HG03469 (cell line): ENCODE measurements at regions not wholly inside any gene's neighbourhood (a gene's known extent, or its start where the extent isn't known, plus 50 kb on each side); places are given as distances from the start of the nearest gene placed in this dataset.
"Not testable (repeated sequence)": the region's sequence is repeated elsewhere in the genome, so short reads cannot be mapped to it uniquely, and the experiment has no call there.

Experiments used
- ATAC-seq: cut with Tn5 transposase; IDR thresholded peaks from one replicate; pipeline ENCODE4 v1.9.1; 2021; ENCODE audit warnings: mild to moderate bottlenecking, moderate library complexity, moderate number of reproducible peaks; ENCODE audit not compliant: unreplicated experiment

DNA sequence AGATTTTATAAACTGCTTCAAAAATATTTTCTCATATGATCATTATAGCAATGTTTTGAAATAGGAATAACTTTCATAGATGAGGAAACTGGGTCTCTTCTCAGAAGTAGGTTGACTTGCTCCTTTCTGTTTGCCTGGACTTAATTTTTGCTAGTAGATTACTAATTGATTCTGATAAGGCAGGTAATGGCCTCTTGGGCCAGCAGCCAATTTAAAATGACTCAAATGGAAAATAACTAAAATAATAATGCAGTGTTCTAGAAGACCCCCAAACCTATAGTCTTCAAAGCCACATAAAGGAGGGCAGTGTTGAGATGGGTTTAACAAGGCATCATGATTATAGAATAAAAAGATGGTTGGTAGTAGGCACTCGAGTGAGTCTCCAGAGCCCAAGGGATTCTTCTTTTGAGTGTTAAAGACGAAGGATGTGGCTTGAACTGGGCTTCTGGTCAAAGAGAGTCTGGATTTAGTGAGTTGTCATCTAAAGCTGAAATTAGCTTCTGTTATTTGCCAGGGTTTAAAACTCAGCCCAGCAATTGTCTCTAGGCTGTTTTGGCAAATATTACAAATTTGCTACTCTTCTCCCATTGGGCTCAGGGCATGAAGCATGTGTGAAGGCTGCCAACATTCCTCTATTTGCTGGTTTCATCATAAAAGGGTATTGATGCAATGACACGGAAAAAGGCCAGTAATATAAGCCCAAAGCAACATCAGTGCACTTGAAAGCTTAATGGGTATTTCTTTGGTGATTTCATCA is 297.1 kb upstream of the MEIS2 start:
- ATAC-seq = no peak

DNA sequence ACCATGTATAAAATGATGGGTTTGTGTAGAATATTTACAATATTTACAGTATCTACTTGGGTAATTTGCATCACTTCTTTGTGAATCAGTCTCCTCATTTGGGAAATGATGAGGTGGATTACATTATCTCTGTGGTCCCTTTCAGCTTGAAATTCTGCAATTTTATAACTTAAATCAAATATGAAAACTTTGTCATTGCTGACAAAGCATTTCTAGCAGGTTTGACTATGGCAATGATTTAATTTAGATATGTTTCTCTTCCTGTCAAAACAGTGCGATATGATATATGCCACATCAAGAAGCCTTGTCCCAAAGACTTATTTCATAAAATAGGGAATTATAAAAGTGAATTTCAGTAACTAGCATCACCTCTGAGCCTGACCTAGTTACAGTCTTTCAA is 315.8 kb upstream of the MEIS2 start:
- no peak for ATAC-seq

DNA sequence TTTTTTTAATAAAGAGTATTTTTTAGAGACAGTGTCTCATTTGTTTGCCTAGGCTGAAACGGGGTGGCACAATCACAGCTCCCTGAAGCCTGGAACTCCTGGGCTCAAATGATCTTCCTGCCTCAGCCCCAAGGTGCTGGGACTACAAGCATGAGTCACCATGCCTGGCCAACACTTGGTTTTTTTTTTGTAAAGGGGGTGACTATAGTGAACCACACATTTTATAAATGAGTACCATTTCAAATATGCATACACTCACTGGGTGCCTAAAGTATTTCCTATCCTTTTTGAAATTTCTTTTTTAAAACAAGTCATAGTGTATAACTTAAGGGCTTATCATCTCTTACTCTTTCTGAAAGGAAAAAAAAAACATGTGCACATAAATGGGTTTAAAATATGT is 325.2 kb upstream of the MEIS2 start:
- ATAC-seq = no peak

DNA sequence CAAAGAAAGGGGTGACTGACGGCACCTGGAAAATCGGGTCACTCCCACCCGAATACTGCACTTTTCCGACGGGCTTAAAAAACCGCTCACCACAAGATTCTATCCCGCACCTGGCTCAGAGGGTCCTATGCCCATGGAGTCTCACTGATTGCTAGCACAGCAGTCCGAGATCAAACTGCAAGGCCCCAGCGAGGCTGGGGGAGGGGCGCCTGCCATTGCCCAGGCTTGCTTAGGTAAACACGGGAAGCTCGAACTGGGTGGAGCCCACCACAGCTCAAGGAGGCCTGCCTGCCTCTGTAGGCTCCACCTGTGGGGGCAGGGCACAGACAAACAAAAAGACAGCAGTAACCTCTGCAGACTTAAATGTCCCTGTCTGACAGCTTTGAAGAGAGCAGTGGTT is 327.0 kb upstream of the MEIS2 start:
- ATAC-seq = not testable (repeated sequence)

DNA sequence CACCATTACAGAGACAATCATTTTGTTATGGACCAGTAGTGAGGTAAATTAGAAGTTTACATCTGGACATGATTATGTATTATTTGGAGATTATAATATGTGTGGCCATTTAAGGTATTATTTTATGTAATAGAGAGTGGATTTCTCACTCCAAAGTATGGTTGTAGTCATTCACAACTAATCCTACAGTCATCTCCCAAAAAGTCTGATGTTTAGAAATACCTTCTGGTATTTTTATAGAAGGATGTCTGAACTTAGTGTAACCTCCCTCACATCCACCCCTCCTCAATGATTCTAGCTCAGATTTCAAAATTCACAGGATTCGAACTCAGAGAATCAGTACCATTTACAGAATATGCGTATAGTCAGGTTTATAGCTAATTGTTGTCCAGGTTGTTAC is 346.6 kb upstream of the MEIS2 start:
- ATAC-seq = no peak

DNA sequence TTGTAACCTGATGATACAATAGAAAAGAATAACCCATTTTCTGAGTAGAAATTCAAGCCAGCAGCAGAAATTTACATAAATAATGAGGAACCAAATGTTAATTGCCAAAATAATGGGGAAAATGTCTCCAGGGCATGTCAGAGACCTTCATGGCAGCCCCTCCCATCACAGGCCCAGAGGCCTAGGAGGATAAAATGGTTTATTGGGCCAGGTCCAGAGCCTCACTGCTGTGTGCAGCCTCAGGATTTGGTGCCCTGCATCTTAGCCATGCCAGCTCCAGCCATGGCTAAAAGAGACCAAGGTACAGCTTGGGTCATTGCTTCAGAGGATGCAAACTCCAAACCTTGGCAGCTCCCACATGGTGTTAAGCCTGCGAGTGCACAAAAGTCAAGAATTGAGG is 352.1 kb upstream of the MEIS2 start:
- no peak for ATAC-seq

DNA sequence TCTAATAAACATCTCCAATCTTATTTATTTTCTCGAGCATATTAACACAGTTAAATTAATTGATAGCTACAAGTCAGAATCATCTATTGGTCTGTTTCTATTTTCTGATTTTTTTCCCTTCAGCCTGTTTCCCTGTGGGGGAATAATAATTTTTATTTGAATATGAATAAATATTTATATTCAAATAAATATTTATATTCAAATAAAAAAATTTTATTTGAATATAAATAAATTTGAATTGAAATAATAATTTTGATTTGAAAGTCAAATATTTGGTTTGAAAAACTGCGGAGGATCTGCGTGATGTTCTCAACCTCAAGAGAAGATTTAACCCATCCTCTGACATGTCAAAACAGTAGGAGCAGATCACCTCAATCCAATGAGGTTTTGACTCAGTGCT is 380.1 kb upstream of the MEIS2 start:
- no peak for ATAC-seq

DNA sequence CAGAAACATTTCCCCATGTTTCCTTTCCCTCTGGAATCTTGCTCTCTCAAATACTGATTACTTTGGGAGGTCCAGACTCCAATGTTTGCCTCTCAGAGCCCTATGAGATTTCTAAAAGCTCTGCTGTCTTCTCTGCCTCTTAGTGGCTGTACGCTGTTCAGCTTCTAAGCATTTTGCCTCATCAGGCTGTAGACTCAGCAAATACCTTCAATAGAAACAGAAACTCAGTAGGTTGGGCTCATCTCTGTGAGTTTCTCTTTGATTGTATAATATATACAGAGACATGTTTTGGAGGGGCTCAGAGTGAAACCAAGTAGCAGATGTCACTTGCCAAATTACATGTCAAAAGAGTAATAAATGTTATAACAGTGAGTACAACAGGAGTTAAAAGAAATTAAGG is 380.8 kb upstream of the MEIS2 start:
- no peak for ATAC-seq

DNA sequence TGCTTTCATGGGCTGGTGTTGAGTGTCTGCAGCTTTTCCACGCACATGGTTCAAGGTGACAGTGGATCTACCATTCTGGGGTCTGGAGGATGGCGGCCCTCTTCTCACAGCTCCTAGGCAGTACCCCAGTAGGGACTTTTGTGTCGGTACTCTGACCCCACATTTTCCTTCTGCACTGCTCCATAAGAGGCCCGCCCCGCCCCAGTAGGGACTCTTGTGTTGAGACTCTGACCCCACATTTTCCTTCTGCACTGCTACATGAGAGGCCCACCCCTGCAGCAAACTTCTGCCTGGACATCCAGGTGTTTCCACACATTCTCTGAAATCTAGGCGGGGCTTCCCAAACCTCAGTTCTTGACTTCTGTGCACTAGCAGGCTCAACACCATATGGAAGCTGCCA is 383.4 kb upstream of the MEIS2 start:
- ATAC-seq = no peak

DNA sequence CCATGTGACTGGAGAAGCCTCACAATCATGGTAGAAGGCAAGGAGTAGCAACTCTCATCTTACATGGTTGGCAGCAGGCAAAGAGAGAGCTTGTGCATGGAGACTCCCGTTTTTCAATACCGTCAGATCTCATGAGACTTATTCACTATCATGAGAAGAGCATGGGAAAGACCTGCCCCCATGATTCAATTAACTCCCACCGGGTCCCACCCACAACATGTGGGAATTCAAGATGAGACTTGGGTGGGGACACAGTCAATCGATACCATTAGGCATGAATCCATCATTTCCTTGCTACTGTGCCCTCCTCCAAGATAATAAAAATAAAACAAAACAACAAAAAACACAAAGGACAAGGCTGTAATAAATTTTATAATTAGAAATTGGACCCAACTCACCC is 384.7 kb upstream of the MEIS2 start:
- no peak for ATAC-seq

DNA sequence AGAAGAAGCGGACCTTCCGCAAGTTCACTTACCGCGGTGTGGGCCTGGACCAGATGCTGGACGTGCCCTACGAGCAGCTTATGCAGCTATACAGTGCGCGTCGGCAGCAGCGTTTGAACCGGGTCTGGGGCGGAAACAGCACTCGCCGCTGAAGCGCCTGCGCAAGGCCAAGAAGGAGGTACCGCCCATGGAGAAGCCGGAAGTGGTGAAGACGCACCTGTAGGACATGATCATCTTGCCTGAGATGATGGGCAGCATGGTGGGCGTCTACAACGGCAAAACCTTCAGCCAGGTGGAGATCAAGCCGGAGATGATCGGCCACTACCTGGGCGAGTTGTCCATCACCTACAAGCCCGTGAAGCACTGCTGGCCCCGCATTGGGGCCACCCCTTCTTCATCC is 390.4 kb upstream of the MEIS2 start:
- ATAC-seq = no peak

DNA sequence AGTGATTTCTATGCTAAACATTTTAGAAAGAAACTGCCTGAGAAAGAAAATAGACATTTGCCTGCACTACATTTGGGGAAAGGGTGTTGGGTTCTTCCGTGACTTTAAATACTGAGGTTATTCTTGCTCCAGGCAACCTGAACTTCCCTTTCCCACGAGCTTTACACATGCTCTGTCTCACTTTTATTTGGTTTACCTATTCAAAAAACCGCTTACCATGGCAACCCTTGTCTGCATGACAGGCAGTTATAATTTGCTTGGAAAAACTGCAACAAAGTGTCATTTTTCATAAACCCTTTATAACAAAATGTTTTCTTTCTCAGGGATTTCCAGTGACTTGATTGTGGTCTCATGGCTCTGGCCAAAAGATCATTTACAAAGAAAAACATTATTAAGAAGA is 416.3 kb upstream of the MEIS2 start:
- ATAC-seq = no peak

DNA sequence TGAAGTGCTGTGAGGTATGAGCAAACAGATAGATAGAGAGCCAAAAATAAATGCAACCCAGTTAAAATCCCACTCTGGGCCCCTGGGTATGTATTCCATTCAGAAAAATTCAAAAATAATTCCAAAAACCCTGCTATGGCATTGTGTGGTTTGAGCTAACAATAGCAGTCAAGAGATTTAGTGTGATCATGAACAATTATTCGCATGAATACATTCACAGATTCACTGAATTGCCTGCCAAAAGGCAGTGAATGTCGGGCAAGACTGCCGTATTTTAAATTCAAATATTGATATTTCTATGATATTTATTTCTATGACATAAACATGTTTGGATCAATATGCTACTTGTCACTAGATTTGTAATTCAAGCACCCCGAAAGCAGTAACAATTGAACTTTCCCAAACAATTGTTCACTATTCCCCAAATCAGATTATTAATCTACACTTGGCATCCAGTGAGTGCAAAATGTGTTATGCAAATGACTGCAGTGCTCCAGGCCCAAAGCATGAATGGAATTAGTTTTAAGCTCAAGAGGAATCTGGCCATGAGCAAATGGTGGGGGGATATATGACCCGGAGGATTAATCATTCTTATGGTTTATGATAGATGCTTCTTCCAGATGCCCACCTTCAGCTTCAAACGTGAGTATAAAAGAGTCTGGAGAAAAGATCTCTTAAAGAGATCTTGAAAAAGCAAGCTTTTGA is 417.0 kb upstream of the MEIS2 start:
- ATAC-seq = no peak

DNA sequence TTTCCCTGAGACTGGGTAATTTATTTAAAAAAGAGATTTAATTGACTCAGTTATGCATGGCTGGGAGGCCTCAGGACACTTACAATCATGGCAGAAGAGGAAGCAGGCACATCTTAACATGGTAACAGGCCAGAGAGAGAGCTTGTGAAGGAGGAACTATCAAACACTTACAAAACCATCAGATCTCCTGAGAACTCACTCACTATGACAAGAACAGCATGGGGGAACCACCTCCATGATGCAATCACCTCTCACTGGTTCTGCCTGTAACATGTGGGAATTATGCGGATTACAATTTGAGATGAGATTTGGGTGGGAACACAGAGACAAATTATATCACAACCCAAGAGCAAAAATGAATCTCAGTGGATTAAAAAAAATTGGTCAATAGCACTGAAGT is 416.0 kb upstream of the TMCO5A start:
- no peak for ATAC-seq

DNA sequence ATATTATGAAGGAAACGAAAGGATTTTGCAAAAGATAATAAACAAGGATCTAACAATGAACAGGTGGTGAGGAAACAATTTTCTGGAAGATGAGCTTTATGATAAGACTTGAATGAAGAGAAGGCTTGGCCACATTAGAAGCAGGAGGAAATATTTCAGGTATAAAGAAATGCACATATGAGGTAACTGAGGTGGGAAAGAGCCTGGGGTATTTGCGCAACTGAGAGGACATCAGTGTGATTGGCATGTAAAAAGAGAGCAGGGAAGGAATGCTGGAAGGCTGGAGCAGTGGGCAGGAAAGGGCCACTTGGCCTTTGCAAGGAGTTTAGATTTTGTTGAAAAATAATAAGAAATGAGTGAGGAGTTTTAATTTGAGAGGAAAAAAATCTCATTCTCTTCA is 414.4 kb upstream of the TMCO5A start:
- no peak for ATAC-seq

DNA sequence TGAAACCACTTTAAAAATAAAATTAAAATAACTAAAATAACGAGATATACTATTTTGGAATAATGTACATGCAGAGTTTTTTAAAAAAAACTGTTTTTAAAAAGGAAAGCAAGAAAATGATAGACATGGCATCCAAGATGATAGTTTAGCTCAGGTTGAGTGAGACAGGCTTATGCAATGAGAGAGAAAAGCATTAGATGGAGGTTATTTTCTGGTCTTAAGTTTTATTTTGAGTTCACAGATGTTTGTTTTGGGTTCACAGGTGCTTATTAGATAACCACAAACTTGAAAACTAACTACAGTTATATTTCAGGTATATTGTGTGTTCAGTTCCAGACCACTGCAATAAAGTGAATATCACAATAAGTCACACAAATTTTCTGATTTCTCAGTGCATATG is 413.6 kb upstream of the TMCO5A start:
- no peak for ATAC-seq

DNA sequence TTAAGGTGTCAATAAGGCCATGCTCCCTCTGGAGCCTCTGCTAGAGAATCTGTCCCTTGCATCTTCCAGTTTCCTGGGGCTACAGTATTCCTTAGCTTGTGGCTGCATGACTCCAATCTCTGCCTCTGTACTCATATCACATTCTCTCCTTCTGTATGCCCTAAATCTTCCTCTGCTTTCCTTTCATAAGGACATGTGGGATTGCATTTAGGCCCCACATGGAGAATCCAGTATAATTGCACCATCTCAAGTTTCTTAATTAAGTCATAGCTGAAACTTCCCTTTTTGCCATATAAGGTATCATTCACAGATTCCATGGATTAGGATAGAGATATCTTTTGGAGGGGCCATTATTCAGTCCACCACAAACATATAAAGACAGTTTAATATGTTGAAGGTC is 409.8 kb upstream of the TMCO5A start:
- ATAC-seq = no peak

DNA sequence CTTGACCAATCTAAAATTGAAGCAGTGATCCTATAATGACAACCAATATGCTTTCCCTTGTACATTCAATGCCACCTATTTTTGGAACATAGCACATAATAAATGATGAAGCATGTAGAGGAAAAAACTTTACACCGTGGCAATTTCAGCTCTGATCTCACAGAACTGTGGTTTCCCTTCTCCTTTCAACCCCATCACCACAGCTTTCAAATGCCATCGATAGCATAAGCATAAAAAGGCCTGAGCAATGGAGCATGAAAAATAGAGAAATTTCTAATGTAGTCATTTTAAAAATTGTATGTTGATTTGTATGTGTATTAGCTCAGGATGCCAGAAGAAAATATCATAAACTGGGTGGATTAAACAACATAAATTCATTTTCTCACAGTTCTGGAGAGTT is 406.0 kb upstream of the TMCO5A start:
- ATAC-seq = no peak

DNA sequence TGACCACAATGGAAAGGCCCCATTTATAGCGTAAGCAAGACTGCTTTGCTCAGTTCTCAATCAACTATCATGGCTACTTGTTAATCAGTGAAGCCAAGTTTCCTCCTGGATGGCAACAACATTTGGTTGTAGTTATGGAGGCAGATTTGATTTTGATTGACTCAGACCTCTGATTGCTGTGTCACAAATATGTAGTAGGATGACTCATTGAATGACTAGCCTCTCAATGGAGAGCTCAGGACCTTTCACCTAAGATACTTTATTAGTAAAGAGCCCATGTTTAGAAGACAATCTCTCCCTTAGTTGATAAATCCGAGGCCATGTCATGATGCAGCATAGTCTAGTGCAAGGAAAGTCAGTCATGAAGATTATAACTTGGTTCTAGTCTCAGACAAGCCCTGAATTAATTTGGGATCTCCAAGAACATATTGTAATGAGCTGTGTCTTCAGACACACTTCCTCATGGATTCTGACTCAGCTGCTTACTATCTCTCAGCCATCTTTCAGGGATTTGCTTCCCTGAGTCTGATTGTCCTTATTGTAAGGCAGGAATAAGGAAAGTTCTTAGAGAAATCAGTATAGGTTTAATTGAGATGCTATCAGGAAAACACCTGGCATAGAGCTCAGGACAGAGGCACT is 397.4 kb upstream of the TMCO5A start:
- no peak for ATAC-seq

DNA sequence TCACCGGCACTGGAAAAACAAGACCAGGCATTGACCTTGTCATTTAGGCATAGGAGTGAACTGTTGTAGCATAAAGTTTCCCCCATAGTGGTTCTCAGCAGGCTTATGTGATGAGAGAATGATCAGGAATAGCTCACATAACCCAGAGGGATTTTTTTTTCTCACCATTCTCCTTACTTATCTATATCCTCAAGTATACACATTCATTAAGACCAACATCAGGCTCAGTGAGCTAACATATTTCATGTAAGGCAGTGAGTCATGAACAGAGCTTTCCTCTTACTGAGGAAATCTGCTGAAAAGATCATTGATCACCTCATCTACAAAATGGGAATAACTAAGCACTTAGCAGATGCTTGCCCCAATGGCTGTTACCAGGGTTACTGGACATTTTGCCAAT is 396.6 kb upstream of the TMCO5A start:
- ATAC-seq = no peak

DNA sequence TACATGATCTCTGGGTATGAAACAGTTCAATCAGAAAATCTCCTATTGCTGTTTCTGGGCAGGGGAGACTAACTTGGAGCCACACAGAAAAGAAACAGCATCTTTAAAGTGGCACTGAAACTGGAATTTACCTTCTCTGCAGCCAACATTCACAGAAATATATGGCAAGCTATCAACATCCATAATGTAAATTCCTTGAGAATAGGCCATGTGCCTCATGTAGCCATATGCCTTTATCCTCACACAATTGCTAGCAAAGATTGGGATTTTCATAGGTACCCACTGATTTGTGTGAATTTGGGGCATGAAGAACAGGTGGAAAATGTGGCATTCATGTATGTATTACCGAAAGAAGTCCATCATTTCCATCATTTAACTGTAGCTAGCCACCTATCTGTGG is 386.3 kb upstream of the TMCO5A start:
- ATAC-seq = no peak

DNA sequence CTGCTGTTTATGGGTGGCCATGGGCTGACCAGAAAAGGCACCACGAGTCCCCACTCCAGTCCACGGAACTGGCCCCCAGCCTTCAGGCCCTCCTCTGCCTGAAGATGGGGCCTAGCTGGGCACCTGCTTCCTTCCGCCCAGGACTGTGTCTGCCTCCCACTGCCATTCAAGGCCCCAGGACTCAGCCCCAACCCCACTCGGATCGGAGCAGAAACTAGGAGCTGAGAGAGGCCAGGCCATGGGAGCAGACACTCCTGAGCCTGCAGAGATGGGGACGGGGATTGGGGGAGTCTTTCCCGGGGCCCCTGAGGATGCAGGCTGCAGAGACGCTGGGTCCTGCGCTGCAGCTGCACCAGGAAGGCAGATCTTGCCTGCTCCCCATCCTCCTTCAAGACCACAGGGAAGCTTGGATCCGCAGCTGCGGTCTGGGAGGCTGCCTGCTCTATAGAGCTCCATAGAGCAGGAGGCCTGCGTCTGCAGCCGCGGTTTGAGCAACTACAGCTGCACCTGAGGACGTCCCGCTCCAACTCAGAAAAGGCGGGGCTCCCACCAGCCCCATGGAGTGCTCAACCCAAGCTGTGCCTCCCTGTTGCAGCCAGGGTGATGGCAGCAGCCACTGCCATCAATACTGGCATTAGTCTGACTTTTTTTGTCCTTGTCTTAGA is 383.9 kb upstream of the TMCO5A start:
- ATAC-seq = no peak
